Lower leg skin (tissue), 3 donors: ENCODE measurements at regions not wholly inside any gene's neighbourhood (a gene's known extent, or its start where the extent isn't known, plus 50 kb on each side); places are given as distances from the start of the nearest gene placed in this dataset.

Experiments
- POLR2A ChIP-seq, 2 donors: fragments of 450-650 bp; IDR thresholded peaks; one replicate each; pipeline ENCODE4 v1.6.1; 2016 to 2017; ENCODE audit warnings: antibody characterized with exemption in 2 of 2, mild to moderate bottlenecking in 1 of 2, moderate library complexity in 1 of 2
- TF ChIP-seq, protein P1 (sequence below), 3 donors: fragments of 450-650 bp; IDR thresholded peaks; one replicate each; pipeline ENCODE4 v1.5.1; 2016; ENCODE audit warnings: antibody characterized with exemption in 3 of 3, mild to moderate bottlenecking in 3 of 3, moderate library complexity in 2 of 3

DNA sequence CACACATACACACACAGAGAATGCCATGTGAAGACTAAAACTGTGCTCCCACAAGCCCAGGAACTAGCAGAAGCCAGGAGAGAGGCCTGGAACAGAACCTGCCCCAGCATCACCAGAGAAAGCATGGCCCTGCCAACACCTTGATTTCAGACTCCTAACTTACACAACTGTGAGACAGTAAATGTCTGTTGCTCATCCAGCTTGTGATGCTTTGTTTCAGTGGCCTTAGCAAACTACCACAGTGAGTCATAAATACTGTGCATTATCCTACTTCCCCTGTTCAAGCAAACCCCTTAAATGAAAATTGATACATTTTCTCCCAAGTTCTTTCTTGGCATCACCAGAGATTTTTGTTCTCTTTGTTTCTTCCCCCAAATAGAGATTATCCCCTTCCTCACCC, 1539.4 kb upstream of the TENM4 start:
- TF ChIP-seq, protein P1, sequence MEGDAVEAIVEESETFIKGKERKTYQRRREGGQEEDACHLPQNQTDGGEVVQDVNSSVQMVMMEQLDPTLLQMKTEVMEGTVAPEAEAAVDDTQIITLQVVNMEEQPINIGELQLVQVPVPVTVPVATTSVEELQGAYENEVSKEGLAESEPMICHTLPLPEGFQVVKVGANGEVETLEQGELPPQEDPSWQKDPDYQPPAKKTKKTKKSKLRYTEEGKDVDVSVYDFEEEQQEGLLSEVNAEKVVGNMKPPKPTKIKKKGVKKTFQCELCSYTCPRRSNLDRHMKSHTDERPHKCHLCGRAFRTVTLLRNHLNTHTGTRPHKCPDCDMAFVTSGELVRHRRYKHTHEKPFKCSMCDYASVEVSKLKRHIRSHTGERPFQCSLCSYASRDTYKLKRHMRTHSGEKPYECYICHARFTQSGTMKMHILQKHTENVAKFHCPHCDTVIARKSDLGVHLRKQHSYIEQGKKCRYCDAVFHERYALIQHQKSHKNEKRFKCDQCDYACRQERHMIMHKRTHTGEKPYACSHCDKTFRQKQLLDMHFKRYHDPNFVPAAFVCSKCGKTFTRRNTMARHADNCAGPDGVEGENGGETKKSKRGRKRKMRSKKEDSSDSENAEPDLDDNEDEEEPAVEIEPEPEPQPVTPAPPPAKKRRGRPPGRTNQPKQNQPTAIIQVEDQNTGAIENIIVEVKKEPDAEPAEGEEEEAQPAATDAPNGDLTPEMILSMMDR (IDR thresholded peaks at IDR 0.05), result no peak
- no peak for TF ChIP-seq POLR2A (IDR thresholded peaks at IDR 0.05)
